H9 (cell line): ENCODE measurements at regions not wholly inside any gene's neighbourhood (a gene's known extent, or its start where the extent isn't known, plus 50 kb on each side); places are given as distances from the start of the nearest gene placed in this dataset.

Experiments
- DNase-seq: peaks from one replicate; pipeline ENCODE4 v3.0.0-alpha.2; 2017
- H2AFZ ChIP-seq: one replicate; pipeline ENCODE4 v1.6.1; 2013; ENCODE audit warnings: mild to moderate bottlenecking, low read length, control low read depth, moderate library complexity
- H2AK5ac ChIP-seq: 2 replicates; pipeline ENCODE4 v1.6.1; 2013; ENCODE audit warnings: low read length, control low read depth, mixed read lengths; ENCODE audit not compliant: insufficient read length
- H2BK120ac ChIP-seq: one replicate; pipeline ENCODE4 v1.6.1; 2013; ENCODE audit warnings: low read depth, mild to moderate bottlenecking, low read length, control low read depth, inconsistent platforms; ENCODE audit not compliant: poor library complexity, severe bottlenecking
- H2BK12ac ChIP-seq: 2 replicates; pipeline ENCODE4 v1.6.1; 2013; ENCODE audit warnings: low read length, control low read depth, mixed read lengths, low read depth; ENCODE audit not compliant: insufficient read length
- H2BK15ac ChIP-seq: 2 replicates; pipeline ENCODE4 v1.6.1; 2013; ENCODE audit warnings: low read depth, low read length, control low read depth
- H2BK20ac ChIP-seq: one replicate; pipeline ENCODE4 v1.6.1; 2013; ENCODE audit warnings: low read depth, mild to moderate bottlenecking, low read length, control low read depth, inconsistent platforms; ENCODE audit not compliant: poor library complexity, severe bottlenecking
- H2BK5ac ChIP-seq: 2 replicates; pipeline ENCODE4 v1.6.1; 2013; ENCODE audit warnings: low read length, control low read depth, mixed read lengths; ENCODE audit not compliant: insufficient read length
- H3K14ac ChIP-seq: 2 replicates; pipeline ENCODE4 v1.6.1; 2013; ENCODE audit warnings: low read length, control low read depth; ENCODE audit not compliant: insufficient read depth
- H3K18ac ChIP-seq: 2 replicates; pipeline ENCODE4 v1.6.1; 2013; ENCODE audit warnings: low read depth, mild to moderate bottlenecking, mixed read lengths, low read length, control low read depth; ENCODE audit not compliant: insufficient read length
- H3K23ac ChIP-seq: 2 replicates; pipeline ENCODE4 v1.6.1; 2013; ENCODE audit warnings: low read length, control low read depth, mixed read lengths, low read depth; ENCODE audit not compliant: insufficient read length
- H3K23me2 ChIP-seq: 2 replicates; pipeline ENCODE4 v1.6.1; 2013; ENCODE audit warnings: low read depth, mild to moderate bottlenecking, mixed read lengths, low read length, control low read depth; ENCODE audit not compliant: insufficient read length, poor library complexity, severe bottlenecking
- H3K27ac ChIP-seq: 2 replicates; pipeline ENCODE4 v1.5.1; 2013; ENCODE audit warnings: low read length, control low read depth, mixed read lengths, low read depth; ENCODE audit not compliant: insufficient read length
- H3K27me3 ChIP-seq: 2 replicates; pipeline ENCODE4 v1.6.1; 2013; ENCODE audit warnings: low read length, control low read depth, inconsistent platforms; ENCODE audit not compliant: insufficient read depth
- H3K4ac ChIP-seq: 2 replicates; pipeline ENCODE4 v1.6.1; 2013; ENCODE audit warnings: low read depth, mild to moderate bottlenecking, control low read depth, inconsistent platforms, low read length, moderate library complexity
- H3K4me1 ChIP-seq: 2 replicates; pipeline ENCODE4 v1.6.1; 2013; ENCODE audit warnings: low read length, control low read depth, inconsistent platforms; ENCODE audit not compliant: insufficient read depth
- H3K4me2 ChIP-seq: 2 replicates; pipeline ENCODE4 v1.6.1; 2013; ENCODE audit warnings: low read length, control low read depth, mixed read lengths; ENCODE audit not compliant: insufficient read length, insufficient read depth
- H3K56ac ChIP-seq: 2 replicates; pipeline ENCODE4 v1.6.1; 2013; ENCODE audit warnings: low read depth, mild to moderate bottlenecking, mixed read lengths, low read length, control low read depth; ENCODE audit not compliant: insufficient read length
- H3K79me1 ChIP-seq: 2 replicates; pipeline ENCODE4 v1.6.1; 2013; ENCODE audit warnings: low read depth, mild to moderate bottlenecking, moderate library complexity, low read length, control low read depth, inconsistent platforms; ENCODE audit not compliant: insufficient read depth, poor library complexity, severe bottlenecking
- H3K79me2 ChIP-seq: 2 replicates; pipeline ENCODE4 v1.6.1; 2013; ENCODE audit warnings: low read length, control low read depth, inconsistent platforms; ENCODE audit not compliant: insufficient read depth
- H3K9ac ChIP-seq: 2 replicates; pipeline ENCODE4 v1.6.1; 2013; ENCODE audit warnings: low read length, control low read depth, mixed read lengths; ENCODE audit not compliant: insufficient read length; ENCODE audit errors: extremely low read depth
- H3K9me3 ChIP-seq: one replicate; pipeline ENCODE4 v1.6.1; 2013; ENCODE audit warnings: low read depth, low read length, inconsistent platforms; ENCODE audit not compliant: control insufficient read depth
- H3T11ph ChIP-seq: one replicate; pipeline ENCODE4 v1.6.1; 2013; ENCODE audit warnings: mild to moderate bottlenecking, low read length, control low read depth, inconsistent platforms
- H4K20me1 ChIP-seq: one replicate; pipeline ENCODE4 v1.6.1; 2013; ENCODE audit not compliant: control insufficient read depth, insufficient read length, insufficient read depth
- H4K5ac ChIP-seq: 2 replicates; pipeline ENCODE4 v1.6.1; 2013; ENCODE audit warnings: low read depth, mild to moderate bottlenecking, mixed read lengths, low read length, control low read depth; ENCODE audit not compliant: insufficient read length
- H4K8ac ChIP-seq: replicated peaks from 2 replicates; pipeline ENCODE4 v1.6.1; 2013; ENCODE audit warnings: low read length, control low read depth, mixed read lengths, low read depth; ENCODE audit not compliant: insufficient read length
- H4K91ac ChIP-seq: 2 replicates; pipeline ENCODE4 v1.6.1; 2013; ENCODE audit warnings: low read depth, mild to moderate bottlenecking, moderate library complexity, mixed read lengths, low read length, control low read depth; ENCODE audit not compliant: insufficient read length
- H3K27ac Mint-ChIP-seq, 3 experiments: 2 replicates in 2 of 3; 3 replicates in 1 of 3; pipeline ENCODE4 v1.8.0; 2020 to 2021; ENCODE audit warnings: mixed read lengths in 3 of 3, mild to moderate bottlenecking in 1 of 3, moderate library complexity in 1 of 3
- H3K27me3 Mint-ChIP-seq: 2 replicates; pipeline ENCODE4 v1.8.0; 2021; ENCODE audit warnings: low read depth, mild to moderate bottlenecking, moderate library complexity, mixed read lengths
- H3K36me3 Mint-ChIP-seq, 3 experiments: 2 replicates in 2 of 3; 3 replicates in 1 of 3; pipeline ENCODE4 v1.8.0; 2020 to 2021; ENCODE audit warnings: low read depth in 3 of 3, mixed read lengths in 3 of 3; ENCODE audit not compliant: insufficient read depth in 1 of 3
- H3K4me1 Mint-ChIP-seq, 2 experiments: 2 replicates each; pipeline ENCODE4 v1.8.0; 2020; ENCODE audit warnings: mixed read lengths in 2 of 2
- H3K4me3 Mint-ChIP-seq, 2 experiments: 2 replicates in 1 of 2; 3 replicates in 1 of 2; pipeline ENCODE4 v1.8.0; 2020 to 2021; ENCODE audit warnings: mild to moderate bottlenecking in 2 of 2, mixed read lengths in 2 of 2, moderate library complexity in 1 of 2
- H3K9me3 Mint-ChIP-seq, 2 experiments: 2 replicates in 1 of 2; 3 replicates in 1 of 2; pipeline ENCODE4 v1.8.0; 2020; ENCODE audit warnings: mild to moderate bottlenecking in 2 of 2, mixed read lengths in 2 of 2, moderate library complexity in 1 of 2
- WGBS: extraction: QIAGEN DNeasy Blood & Tissue Kit; methylation state at CpG from one replicate; pipeline ENCODE4 v1.1.7; 2013; ENCODE audit warnings: missing lambda C conversion rate, low lambda C conversion rate, mixed read lengths; ENCODE audit not compliant: insufficient read length; ENCODE audit errors: extremely low coverage; 5-methylcytosine and 5-hydroxymethylcytosine counted together
- TF ChIP-seq, protein P1 (sequence below): fragments of 200-600 bp; sonication (generic); conservative IDR thresholded peaks from 3 replicates; pipeline ENCODE4 v1.8.0; 2021; ENCODE audit warnings: antibody characterized with exemption, mild to moderate bottlenecking

DNA sequence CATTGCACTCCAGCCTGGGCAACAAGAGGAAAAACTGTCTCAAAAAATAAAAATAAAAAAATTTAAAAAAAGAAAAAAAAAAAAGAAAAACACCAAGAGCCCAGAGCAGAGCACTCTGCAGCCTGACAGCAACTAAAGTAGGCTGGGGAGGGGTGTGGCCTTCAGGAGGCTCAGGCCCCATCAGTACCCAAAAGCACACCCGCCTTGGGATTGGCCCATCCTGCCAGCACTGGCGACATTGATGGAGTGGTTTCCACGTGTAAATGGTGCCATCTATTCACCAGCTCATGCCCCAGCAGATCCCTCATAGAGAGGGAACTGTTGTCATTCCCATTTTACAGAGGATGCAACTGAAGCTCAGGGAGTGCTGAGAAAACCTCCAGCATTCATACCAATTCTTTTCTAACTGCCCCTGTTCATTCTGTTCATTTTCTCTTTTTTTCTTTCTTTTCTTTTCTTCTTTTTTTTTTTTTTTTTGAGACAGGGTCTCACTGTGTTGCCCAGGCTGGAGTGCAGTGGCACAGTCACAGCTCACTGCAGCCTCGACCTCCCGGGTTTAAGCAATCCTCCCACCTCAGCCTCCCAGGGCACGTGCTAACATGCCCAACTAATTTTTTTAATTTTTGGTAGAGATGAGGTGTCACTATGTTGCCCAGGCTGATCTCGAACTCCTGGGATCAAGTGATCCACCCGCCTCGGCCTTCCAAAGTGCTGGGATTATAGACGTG, 89.3 kb downstream of the IRF2BPL start:
- H3K4ac ChIP-seq, result no peak overlapping the region
- H3K4me3 Mint-ChIP-seq, result no peak overlapping the region
- H3K4me1 ChIP-seq, result no peaks in the 10 kb centered on the region; the same call in 1 of the 2 replicates
- H3K79me2 ChIP-seq, result no peaks in the 10 kb centered on the region
- no peaks in the 10 kb centered on the region for H3K9me3 ChIP-seq
- no peak overlapping the region for H3K18ac ChIP-seq
- no peaks in the 10 kb centered on the region for H3K79me1 ChIP-seq
- H3K27ac ChIP-seq, result no peak overlapping the region
- no CpG with 5 or more reads among the region's 10 CpGs for WGBS
- H3K9me3 Mint-ChIP-seq, result no peaks in the 10 kb centered on the region
- H3K56ac ChIP-seq, result no peak overlapping the region
- H3K9ac ChIP-seq, result no peak overlapping the region
- H2AK5ac ChIP-seq, result no peak overlapping the region
- no peak overlapping the region for H2BK12ac ChIP-seq
- no peaks in the 10 kb centered on the region for H3K36me3 Mint-ChIP-seq
- H3K4me2 ChIP-seq, result no peak overlapping the region
- no peak overlapping the region for H4K8ac ChIP-seq
- TF ChIP-seq, protein P1, sequence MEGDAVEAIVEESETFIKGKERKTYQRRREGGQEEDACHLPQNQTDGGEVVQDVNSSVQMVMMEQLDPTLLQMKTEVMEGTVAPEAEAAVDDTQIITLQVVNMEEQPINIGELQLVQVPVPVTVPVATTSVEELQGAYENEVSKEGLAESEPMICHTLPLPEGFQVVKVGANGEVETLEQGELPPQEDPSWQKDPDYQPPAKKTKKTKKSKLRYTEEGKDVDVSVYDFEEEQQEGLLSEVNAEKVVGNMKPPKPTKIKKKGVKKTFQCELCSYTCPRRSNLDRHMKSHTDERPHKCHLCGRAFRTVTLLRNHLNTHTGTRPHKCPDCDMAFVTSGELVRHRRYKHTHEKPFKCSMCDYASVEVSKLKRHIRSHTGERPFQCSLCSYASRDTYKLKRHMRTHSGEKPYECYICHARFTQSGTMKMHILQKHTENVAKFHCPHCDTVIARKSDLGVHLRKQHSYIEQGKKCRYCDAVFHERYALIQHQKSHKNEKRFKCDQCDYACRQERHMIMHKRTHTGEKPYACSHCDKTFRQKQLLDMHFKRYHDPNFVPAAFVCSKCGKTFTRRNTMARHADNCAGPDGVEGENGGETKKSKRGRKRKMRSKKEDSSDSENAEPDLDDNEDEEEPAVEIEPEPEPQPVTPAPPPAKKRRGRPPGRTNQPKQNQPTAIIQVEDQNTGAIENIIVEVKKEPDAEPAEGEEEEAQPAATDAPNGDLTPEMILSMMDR, result no peak
- no peaks in the 10 kb centered on the region; the same call in 1 of the 2 replicates for H3K27me3 ChIP-seq
- no peak overlapping the region for H3T11ph ChIP-seq
- no peak overlapping the region for H2BK15ac ChIP-seq
- no peaks in the 10 kb centered on the region for H3K23me2 ChIP-seq
- H4K5ac ChIP-seq, result no peak overlapping the region
- no peak overlapping the region for H2AFZ ChIP-seq
- H2BK120ac ChIP-seq, result no peak overlapping the region
- H3K4me1 Mint-ChIP-seq, result peaks cover 27 to 44% of the 10 kb centered on the region in 2 experiments
- H3K23ac ChIP-seq, result no peak overlapping the region
- DNase-seq, result no peak
- H3K27ac Mint-ChIP-seq, result no peak overlapping the region
- H3K27me3 Mint-ChIP-seq, result no peaks in the 10 kb centered on the region
- no peak overlapping the region for H3K14ac ChIP-seq
- H4K91ac ChIP-seq, result no peak overlapping the region
- no peak overlapping the region for H2BK5ac ChIP-seq
- no peak overlapping the region for H2BK20ac ChIP-seq
- no peaks in the 10 kb centered on the region for H4K20me1 ChIP-seq
